ENCODE measurements at regions not wholly inside any gene's neighbourhood (a gene's known extent, or its start where the extent isn't known, plus 50 kb on each side); places are given as distances from the start of the nearest gene placed in this dataset.
"Not testable (repeated sequence)": the region's sequence is repeated elsewhere in the genome, so short reads cannot be mapped to it uniquely, and the experiment has no call there.

DNA sequence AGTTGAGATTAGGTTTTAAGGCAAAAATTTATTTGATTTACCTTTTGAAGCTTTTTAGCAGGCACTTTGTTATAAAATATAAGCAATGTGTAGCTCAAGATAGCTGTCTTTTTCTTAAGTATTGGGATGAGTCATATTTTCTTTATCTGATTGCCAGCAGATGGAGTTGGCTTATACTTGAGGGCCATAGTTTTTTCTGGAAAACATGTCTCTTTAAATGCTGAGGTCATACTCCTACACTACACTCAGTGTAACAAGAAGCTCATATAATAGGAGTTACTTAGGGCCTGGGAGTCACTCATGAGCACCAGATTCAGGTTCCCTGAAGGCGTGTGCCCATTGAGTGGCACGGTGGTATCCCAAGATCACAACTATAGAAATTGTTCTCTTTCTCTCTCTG is 579.8 kb downstream of the EDEM1 start:
- DNase-seq = no peak

DNA sequence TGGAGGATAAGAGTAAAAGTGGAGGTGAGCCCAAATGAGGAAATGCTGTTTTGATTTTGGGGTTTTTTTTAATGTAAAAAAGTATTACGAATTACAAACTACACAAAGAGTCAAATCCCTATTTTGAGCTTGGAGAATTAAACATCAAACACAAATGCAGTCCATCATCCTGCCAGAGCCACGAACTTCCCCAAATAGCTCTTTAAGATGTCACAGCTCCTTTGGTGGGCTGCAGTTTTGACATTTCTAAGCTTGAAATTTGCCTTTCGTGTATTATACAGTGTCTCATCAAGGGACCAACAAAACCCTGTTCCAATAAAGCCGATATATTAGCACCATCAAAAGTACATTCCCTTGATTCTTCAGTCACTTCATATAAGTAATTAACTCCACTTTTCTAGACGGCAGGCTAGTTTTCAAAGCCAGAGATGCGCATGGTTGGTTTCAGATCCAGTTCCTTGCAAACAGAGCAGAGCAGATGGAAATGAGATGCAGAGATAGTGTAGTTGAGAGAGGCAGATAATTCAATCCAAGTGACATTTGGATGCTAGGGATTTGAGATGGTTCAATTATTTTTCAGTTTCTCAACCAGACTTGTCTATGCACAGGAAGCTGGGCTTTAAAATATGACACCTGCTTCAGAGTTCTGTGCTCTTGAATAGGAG is 580.9 kb downstream of the EDEM1 start:
- no peak for DNase-seq

DNA sequence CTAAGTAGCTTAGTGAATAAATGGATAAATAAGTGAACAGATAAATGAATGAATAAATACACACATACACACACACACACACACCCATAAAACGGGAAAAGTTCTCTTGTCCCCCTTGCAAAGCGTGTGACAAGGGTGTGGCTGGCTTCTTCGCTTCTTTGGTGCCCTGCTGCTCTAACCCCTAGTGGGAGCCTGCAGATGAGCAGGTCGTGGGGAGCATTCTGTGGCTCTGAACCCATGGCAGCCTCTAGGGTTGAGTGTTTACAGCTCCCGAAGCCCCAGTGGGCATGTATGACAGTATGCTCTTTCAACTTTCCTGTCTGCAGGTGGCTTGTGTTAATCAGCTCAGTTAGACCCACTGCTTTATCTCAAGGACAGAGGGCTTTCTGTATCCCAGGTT is 582.3 kb downstream of the EDEM1 start:
- DNase-seq = no peak

DNA sequence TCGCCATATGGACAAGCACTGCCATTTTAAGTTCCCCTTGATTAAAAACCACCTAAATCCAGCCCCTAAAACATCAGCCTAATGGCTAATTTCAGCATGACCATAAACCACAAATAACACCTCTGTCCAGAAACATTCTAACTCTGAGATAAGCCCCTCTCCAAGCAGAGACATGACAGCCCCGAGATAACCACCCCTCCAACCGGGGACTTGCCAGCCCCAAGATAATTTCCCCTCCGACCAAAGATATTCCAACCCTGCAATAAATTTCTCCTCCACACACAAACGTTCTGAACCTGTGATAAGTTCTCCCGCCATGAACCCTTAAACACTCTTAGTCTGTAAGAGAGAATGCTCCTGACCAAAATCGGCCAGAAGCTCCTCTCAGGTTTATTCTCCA is 586.8 kb downstream of the EDEM1 start:
- no peak for DNase-seq

DNA sequence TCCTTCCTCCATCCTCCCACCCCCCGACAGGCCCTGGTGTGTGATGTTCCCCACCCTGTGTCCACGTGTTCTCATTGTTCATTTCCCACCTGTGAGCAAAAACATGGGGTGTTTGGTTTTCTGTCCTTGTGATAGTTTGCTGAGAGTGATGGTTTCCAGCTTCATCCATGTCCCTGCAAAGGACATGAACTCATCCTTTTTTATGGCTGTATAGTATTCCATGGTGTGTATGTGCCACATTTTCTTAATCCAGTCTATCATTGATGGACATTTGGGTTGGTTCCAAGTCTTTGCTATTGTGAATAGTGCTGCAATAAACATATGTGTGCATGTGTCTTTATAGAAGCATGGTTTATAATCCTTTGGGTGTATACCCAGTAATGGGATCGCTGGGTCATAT is 587.6 kb downstream of the EDEM1 start:
- not testable (repeated sequence) for DNase-seq

DNA sequence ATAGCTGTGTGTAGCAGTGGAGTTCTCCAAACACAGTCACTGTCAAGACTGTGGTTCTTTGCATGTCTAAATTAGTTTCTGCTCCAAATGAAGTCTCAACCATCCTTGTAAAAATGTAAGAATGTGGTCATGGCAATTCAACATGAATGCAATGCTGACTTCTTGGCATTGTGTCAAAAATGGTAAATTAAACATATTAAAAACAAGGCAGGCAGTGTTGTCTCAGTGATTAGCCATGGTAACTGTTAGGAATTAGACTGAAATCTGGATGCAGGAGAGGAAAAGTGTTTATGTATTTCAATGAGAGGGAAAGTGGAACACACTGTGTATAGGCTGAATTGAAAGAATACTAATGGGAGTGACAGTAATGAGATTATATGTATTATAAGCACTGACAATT is 597.2 kb downstream of the EDEM1 start:
- no peak for DNase-seq

DNA sequence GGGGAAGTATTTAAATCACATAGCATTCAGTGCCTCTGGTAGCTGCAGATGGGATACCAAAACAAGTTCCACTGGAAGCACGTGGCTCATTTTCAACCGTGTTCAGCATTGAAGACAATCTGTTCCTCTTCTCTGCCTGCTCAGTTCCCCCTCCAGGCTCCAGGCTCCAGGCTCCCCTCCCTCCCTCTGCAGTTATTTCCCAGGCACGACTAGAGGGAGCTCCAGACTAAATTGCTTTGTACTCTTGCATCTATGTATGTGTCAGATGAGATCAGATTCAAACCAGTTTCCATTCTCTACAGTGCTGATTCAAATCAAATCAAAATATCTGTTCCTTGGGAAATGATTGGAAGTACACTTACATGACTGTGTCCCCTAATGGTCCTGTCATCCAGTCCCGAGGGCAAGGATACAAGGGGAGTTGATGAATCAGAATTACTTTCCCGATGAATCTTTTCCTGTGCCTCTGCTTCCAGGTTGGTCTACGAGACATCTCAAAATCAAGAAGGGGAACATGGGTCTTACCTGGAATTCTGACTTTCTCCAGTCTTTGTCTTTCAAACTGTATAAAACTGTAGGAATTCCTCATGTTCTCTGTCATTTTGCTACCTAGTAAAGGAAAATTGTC is 600.5 kb downstream of the EDEM1 start:
- no peak for DNase-seq

DNA sequence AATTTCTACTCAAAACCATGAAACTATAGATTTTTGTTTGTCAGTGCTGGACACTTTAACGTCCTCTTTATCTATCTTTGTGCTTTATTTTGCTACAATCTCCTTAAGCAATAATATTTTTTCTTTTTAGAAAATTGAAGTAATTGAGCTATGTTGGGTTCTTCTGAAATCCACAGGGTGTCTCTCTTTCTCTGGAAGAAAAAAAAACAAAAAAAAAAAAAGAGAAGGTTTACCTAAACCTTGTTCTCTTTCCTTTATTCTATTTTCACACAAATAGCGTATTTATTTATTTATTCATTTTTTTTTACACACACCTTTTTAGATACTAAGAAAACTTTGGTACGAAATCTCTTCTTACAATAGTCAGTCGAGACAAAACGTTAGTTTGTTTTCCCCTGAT is 601.0 kb downstream of the EDEM1 start:
- DNase-seq = no peak

DNA sequence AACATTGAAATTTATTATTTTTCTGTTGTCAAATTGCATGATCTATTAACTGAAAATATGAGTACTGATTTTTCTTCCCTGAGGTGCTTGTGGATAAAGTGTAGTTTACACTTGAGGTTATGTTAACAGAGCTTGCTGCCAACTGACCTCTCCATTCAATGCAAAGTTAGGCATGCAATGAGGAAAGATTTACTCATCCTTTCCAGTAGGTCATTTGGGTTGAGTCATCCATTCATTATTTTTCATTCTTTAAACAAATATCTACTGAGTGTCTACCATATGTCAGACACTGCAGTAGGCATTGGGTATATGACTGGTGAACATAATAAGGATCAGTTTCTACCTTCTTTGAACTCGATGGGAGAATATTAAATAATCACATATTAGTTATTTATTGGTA is 604.1 kb downstream of the EDEM1 start:
- DNase-seq = no peak

DNA sequence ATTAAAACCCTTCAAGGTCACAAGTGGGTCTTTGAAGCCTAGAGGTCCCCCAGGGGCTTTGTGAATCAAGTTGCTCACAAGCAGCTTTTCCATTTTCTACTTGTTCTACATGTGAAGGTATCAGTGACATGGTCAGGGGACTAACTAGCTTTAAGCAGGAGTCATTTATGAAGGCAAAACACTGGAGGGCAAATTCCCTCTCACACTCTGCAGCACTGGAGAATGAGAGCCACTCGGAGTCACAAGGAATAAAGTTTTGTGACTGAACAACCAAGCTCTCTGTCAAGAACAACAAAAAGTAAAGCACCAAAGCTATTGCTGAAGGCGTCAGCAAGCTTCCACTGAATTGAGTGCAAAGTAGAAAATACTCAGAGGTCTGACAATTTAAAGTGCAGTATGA is 609.0 kb downstream of the EDEM1 start:
- DNase-seq = no peak

DNA sequence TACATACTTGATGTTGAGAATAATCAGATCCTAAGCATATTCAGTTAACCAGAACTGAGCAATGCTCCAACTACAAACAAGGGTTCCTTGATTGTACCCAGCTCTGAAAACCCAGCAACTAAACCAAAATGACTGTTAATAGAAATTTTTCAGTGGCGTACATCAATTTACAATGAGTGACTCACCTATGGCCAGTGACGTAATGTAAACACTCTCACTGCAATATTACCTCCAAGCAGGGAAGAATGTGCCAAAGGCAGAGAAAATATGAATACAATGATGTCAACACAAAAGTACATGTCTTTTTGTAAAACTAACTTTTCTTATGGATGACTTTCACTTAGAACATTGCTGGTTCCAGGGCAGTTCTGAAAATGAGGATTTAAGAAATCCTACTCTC is 611.3 kb downstream of the EDEM1 start:
- no peak for DNase-seq

DNA sequence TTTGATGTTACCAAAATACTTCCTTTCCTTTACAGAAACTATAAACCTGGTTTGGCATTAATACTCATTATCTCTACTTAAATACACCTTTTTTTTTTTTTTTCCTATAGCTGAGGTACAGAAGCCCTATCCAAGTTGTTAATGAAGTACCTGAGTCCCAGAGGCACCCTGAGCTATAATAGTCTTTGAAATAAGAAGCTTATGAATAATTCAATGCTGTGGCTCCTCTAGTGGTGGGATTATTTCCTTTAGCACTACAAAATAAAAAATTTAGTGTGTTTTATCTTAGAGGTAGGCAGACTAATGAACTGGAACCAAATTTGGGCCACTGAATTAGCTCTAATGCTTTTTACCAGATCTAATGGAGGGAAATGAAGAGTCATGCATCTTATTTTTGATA is 611.9 kb downstream of the EDEM1 start:
- DNase-seq = no peak

DNA sequence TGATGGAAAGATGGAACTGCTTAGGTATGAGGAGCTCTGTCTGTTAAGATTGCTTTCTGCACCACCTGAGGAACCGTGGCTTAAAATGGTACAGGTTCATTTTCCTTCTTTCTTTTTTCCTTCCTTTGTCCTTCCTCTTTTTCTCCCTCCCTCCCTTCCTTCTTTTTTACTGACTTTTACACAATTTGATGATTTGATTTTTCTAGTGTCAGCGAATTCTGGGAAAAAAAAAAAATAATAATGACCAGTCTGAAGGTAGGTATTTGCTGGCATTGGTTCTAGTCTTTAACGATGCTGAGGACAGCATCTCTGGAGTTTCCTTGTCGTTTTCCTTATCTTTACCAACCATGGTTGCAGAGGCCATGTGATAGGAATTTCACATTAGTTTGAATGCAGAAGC is 613.5 kb downstream of the EDEM1 start:
- no peak for DNase-seq

DNA sequence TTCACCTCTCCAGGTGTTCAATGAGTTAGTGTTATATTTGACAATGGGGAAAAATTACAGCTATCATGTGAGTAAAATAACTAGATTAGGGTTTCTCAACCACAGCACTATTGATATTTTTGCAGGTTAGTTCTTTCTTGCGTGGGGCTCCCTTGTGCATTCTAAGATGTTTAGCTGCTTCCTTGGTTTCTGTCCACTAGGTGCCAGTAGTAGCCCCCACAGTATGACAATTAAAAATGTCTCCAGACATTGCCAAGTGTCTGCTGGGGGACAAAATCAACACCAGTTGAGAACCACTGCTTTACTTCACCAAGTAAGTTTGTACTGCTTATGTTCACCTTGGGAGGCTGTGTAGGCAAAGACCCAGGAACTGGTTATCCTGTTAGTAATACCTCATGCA is 618.7 kb downstream of the EDEM1 start:
- no peak for DNase-seq

DNA sequence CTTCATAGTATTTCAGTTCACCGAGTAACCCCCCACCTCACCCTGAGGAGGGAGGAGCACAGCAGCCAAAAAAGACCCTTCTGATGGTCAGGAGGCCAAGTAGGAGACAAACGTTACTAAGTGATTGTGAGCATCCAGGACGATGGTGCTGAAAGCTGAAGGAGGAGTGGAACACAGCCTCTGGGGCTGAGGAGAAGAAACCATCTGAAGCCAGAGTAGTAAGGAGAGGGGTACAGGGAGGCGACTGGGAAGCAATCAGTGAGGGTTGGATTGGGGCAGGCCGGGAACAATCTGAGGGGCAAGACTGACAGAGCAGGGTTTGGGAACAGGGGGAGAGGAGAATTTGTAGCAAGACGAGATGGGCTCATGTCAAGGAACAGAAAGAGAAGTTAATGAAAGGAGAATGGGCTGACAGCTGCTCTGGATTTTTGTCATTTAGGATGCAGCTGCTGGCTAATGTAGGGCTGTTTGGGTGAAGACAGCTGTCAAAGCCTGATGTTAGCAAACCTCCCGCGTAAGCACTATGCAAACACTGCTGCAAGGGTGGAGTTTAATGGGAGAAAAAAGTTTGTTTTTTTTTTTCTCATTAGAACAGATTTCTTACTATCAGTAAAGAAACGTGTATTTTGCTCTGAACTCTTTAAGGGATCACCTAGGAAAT is 622.2 kb downstream of the EDEM1 start:
- DNase-seq = no peak

DNA sequence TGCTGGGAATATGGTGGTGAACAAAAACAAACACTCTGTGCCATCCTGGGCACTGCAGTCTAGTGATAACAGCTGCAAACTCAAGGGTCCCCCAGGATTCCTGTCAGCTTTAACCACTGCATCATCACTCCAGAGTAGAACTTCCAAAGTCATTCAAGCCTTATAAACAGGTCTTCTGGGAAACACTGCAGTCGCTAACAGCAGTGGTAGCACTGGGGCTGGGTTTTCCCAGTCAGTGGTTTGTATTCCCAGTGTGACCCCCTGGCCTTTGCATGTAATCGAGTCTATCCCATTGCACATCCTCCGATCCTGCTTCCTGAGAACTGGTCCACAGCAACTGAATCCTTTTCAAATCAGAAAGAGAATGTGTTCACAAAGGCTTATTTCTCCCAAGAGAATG is 623.5 kb downstream of the EDEM1 start:
- no peak for DNase-seq

DNA sequence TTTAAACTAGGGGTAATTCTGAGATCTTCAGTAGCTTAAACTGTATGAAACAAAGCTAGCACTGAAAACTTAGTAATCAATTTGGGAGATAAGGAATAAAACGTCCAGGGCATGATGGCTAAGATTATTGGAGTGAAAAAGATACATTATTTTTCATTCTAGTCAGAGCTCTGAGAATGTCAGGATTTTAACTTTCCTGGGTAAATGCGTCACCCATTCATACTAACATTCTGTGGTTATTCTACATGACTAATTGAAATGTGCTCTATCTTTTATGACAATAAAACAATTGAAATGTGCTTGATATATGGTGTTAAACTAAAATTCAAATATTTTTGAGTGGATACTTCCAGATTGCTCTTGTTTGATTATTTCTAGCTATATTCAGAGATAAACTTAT is 626.0 kb downstream of the EDEM1 start:
- DNase-seq = no peak

DNA sequence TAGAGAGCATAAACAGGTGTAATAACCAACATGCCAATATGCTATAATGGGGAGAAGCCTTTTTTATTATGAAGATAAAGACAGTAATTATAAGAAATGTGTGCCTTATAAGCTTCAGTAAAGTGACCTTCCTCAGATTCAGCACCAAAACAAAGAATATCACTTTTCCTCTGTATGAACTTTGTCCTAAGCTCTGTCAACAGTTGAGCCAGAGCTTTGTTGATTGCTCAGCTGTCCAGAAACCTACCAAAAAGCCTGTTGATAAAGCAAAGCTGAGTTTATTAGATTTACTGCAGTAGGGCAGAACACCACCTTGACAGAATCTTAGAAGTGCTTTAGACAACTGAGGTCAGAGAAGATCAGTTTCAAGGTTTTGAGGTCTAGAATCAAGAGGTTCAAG is 635.3 kb downstream of the EDEM1 start:
- no peak for DNase-seq

DNA sequence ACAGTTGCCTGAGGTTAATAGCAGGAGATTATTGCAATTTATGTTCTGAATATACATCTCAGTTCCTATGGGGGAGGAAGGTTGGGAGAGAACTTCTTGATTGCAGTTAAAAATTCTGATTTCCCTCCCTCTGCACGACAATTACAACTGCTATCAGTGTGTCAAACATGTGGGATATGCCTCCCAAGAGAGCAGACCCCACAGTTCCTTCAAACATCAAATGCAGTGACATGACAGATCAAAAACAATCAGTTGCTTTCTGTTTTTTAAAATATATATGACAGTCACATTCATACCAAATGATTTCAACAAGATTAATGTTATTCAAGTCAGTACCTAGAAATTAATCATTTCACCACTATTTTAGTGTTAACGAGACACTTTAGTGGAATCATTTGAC is 639.0 kb downstream of the EDEM1 start:
- no peak for DNase-seq

DNA sequence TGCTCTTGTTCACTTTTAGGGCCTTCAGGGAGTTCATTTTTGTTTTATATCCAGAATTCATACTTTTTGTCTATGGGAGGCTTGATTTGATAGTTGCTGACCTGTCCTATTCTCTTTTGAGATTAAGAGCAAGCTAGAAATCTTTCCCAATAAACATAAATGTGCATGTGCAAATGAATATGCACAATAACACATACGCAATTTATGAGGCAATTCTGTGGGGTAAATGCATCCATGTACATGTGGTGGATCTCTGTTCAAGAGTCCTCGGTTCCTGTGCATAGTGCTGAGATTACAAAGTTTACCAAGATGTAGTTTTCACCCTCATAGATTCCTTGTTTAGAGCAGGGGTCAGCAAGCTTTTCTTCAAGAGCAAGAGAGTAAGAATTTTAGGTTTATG is 640.7 kb downstream of the EDEM1 start:
- DNase-seq = no peak

DNA sequence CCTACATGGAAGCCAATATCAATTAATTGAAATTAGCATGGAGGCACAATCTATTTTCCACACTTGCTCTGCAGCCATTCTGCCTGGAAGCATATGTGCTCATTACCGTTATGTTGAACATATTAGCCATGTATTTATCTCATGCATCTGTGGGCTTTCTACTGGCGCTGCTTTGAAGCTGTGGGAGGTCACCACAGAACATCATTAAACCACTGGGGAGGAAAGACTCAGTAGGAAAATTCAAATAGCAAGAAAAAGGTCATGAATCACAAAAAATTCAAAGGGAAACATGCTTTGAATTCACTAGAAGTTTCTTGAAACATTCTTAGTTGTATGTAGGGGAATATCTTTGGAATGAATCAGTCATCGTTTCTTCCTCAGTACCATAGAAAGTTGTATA is 652.5 kb downstream of the EDEM1 start:
- DNase-seq = no peak

DNA sequence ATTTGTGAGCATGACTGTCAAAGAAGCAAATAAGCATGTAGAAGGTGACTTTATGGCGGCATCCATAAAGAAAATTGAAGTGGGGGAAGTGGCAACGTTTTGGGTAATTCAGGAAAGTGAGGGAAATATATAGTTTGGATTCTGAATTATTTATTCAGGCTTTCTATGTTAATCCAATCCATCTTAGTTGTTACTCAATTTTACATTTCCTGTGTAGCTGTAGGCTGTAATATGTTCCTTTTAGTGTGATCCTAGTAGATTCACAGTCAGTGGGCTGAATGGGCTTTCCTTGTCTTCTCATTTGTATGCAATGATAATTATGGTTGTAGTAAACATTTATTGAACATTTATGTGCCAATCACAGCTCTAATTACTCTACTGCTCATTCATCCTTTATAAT is 654.1 kb downstream of the EDEM1 start:
- no peak for DNase-seq

DNA sequence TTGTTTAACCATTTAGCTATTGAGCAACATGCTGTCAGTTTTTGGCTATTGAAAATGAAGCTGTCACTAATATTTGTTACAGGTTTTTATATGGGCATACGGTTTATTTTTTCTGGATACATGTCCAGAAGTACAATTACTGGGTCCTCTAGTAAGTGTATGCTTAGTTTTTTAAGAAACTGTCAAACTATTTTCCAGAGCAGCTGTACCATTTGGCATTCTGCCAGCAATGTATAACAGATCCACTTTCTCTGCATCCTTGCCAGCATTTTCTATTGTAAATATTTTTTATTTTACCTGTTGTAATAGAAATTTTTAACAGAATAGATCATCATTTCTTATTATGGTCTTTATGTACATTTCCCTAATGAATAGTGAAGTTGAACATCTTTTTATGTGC is 658.8 kb downstream of the EDEM1 start:
- DNase-seq = no peak

DNA sequence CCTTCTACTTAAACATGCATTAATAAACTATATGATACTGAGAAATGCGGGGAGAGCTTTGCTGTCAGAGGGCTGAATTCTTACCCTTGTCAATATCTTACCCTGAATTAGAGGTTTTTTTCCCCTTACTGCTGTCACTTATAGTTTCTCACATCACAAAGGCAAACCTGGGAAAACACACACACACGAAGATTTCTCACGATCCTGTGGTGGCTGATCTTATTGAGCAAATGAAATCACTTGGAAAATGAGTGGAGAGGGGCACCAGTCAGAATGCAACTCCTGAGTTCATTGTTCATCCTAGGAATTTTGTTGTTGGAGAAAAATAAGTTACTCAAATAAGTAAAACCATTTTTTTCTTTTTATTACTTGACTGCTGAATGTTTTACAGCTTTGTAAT is 673.6 kb downstream of the EDEM1 start:
- DNase-seq = no peak

DNA sequence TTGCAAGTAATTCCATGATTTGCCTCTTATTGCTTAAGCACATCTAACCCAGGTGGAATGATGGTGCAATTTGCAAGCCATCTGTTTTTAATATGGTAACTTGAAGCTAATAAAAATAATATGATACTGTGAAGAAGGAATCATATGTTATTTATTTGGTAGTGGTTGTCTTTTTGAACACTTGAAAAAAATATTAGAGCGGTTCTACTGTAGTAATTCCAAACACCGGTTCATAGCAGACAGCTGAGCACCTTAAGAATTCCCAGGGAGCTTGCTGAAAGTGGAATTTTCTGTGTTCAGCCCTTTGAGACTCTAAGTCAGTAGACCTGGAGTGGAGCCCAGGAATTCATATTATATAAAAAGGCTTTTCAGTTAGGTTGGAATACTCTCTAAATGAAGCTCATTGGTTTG is 687.4 kb downstream of the EDEM1 start:
- no peak for DNase-seq
